IPS DF 4.7 (cell line): ENCODE measurements at regions not wholly inside any gene's neighbourhood (a gene's known extent, or its start where the extent isn't known, plus 50 kb on each side); places are given as distances from the start of the nearest gene placed in this dataset.

Experiments
- DNase-seq: peaks from one replicate; pipeline ENCODE4 v3.0.0-alpha.2; 2013; ENCODE audit warnings: low spot score; ENCODE audit errors: extremely low read depth

DNA sequence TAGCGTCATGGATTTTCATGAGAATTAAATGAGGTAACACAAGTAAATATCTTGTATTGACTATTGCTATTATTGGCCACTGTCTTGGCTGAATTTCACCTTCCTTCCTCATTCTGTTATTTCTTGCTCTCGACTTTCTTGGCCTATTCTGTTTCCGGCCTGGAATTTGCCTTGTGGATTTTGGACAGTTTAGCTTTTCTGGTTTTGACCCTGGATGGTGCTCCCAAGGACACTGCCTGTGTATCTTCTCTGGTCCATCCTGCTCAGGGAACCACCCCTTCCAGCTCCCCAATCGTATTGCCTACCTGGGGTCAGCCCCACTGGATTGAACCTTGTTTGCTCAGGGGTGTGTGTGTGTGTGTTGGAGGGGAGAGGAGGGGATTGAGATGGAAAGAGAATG lies 376.2 kb upstream of the C2CD4B start:
- DNase-seq, result no peak

GRCh38 chr15:62541846-62542245 lies 376.8 kb upstream of the C2CD4B start:
- no peak for DNase-seq

DNA sequence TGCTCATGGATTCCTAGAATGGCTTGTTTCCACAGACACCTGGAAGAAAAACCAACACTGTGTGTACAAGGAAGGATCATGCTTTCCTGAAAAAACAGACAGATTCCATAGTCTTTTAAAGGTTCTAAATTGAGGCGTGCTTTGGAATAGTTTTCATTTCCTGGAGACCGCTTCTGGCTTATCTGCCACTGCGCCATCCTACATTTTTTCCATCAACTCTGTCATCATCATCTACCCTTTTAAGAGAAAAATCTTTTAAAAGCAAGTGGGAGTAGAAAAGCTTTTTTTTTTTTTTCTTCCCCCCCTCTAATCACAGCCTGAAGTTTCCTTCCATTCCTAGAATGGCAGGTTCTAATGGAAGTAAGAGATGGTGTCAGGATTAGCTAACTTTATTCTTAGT lies 379.4 kb upstream of the C2CD4B start:
- no peak for DNase-seq

GRCh38 chr15:62545467-62546227 lies 380.6 kb upstream of the C2CD4B start:
- no peak for DNase-seq

- no peak for DNase-seq
Measured at GRCh38 chr15:62546628-62547027, 381.5 kb upstream of the C2CD4B start.

GRCh38 chr15:62547584-62547983 lies 382.5 kb upstream of the C2CD4B start:
- no peak for DNase-seq

DNA sequence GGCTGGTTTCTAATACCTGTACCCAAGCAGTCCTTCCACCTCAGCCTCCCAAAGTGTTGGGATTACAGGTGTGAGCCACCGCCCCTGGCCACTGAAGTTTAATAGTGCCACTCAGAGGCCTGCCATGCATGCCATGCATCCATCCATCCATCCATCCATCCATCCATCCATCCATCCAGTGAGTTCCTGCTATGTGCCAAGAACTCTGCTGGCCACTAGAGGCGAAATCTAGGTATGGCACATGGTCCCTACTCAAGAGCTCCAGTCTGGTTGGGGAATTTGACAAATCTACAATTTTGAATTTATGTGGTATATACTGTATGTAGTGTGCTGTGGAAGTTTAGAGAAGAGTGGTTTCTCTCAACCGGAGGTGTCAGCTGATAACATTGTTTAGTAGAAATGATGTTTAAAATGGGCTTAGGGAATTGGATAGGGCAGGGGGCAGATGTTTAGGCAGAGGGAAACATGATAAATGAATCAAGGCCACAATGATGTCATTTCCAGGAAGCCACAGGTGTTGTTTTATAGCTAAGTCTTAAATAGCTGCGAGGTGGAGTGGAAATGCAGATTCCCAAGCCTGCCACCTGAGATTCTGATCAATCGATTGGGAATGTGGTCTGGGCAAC lies 384.4 kb upstream of the C2CD4B start:
- peak; percentile 19 for DNase-seq

DNA sequence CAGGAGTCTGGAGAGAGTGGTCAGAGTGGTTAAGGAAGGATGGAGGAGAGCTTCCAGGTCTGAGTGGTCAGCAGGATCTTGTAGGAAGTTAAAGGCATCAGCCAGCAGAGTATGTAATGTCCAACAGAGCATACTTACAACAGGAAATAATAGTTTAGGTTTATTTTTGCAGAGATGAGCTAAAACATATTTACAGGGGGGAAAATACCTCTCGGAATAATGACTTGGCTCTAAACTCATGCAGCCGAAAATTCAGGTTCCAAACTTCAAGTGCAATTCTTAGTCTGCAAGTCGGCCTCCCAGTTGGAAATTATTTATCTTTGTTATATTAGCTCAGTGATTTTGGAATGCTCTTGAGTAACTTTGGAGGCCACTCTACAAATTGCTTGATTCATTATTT lies 385.0 kb upstream of the C2CD4B start:
- DNase-seq, result no peak

GRCh38 chr15:62552444-62552843 lies 387.4 kb upstream of the C2CD4B start:
- DNase-seq, result no peak

GRCh38 chr15:62553911-62554563 lies 389.0 kb upstream of the C2CD4B start:
- DNase-seq, result no peak

GRCh38 chr15:62558640-62559380 lies 393.7 kb upstream of the C2CD4B start:
- no peak for DNase-seq

DNA sequence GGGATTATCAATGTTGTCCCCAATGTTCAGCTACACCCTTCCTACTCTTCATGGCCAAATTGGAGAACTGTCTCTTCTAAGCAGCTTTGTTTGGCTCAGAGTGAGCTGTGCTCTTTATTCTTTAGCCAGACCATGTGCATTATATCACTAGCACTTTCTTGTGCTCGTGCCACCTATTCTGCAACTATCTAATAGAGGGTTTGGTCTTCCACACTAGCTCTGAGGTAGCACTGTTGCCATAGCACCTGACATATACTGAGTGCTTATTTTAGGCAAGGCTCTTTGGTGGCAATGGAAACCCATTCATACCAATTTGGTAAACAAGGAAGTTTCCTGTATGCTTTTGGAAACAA lies 394.3 kb upstream of the C2CD4B start:
- DNase-seq, result no peak

DNA sequence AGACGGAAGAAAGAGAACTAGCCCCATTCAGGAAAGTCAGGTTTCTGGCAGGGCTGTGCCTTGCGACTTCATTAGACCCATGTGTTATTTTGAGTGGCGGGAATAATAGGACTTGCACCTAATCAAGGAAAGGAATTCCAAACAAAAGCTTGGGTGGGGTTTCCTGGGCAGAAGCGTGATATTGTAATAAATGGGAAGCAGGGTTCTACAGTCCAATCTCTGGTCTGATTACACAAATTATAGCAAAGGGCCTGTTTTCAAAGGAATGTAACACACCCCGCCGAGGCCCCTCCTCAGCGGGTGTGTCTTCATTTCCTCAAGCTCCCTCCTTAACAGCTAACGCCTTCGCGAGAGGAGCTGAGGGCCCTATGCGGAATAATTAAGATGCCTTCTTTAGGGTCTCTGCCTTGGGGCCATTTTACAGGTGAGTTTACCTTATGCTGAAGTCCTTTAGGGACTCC lies 396.0 kb upstream of the C2CD4B start:
- no peak for DNase-seq

- DNase-seq, result no peak
Measured at GRCh38 chr15:62561571-62561970, 396.5 kb upstream of the C2CD4B start.

- no peak for DNase-seq
Measured at GRCh38 chr15:62564886-62565633, 400.0 kb upstream of the C2CD4B start.

- DNase-seq, result no peak
Measured at GRCh38 chr15:62565634-62566026, 400.5 kb upstream of the C2CD4B start.

GRCh38 chr15:62566248-62566647 lies 401.2 kb upstream of the C2CD4B start:
- no peak for DNase-seq

DNA sequence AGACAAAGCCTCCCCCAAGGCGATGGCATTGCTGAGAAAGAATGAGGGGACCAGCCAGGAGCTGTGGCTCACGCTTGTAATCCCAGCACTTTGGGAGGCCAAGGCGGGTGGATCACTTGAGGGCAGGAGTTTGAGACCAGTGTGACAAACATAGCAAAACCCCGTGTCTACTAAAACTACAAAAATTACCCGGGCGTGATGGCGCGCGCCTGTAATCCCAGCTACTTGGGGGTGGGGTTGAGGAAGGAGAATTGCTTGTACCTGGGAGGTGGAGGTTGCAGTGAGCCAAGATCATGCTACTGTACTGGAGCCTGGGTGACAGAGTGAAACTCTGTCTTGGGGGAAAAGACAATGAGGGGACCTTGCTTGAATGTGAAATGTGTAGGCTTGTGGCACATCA lies 402.4 kb upstream of the C2CD4B start:
- DNase-seq, result no peak

DNA sequence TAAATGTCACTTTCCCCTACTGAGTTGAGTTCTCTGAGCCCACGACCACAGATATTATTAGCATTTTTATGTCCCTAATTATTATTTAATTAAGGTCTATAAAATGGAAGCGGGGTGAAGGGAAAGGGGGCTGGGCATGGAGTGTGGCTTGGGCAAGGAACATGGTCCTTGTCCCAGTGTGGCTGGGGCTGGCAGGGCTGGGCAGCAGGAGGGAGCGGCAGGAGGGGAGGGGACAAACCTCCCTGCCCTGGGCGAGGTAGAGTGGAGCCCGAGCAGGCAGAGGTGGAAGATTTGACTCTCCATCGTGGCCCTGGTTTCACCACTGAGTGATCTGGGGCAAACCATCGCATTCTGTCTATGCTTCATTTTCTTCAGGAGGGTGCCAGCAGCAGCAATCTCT lies 402.9 kb upstream of the C2CD4B start:
- DNase-seq, result no peak

GRCh38 chr15:62568702-62569101 lies 403.6 kb upstream of the C2CD4B start:
- DNase-seq, result no peak
